PC-3 (cell line): ENCODE measurements at regions not wholly inside any gene's neighbourhood (a gene's known extent, or its start where the extent isn't known, plus 50 kb on each side); places are given as distances from the start of the nearest gene placed in this dataset.

Experiments
- ATAC-seq: fragments of 200-7000 bp; cut with Tn5 transposase; 2 replicates; pipeline ENCODE4 v1.9.1; 2020; ENCODE audit warnings: mild to moderate bottlenecking, moderate library complexity
- BruUV-seq: library from RNA; stranded (reverse); fragments of 400-500 nt; replicated peaks from 2 replicates; lab custom pipeline; 2021; lab: Mats Ljungman, UMichigan
- CTCF ChIA-PET: fragments of 300-600 bp; sonication (Branson Sonifier 250); formaldehyde crosslinking; loops from one replicate; lab custom pipeline; 2022; ENCODE audit warnings: antibody characterized with exemption; lab: Charles Lee
- POLR2A ChIA-PET: fragments of 300-600 bp; sonication (Branson Sonifier 250); formaldehyde crosslinking; loops from one replicate; lab custom pipeline; 2022; ENCODE audit warnings: antibody characterized with exemption; ENCODE audit not compliant: unreplicated experiment; lab: Charles Lee
- DNase-seq: peaks from one replicate; pipeline ENCODE4 v3.0.0-alpha.2; 2015
- H2AFZ ChIP-seq: fragments of 300-600 bp; sonication (generic); 2 replicates; pipeline ENCODE4 v1.6.0; 2016; ENCODE audit warnings: antibody characterized with exemption, low read length
- H3F3A ChIP-seq: fragments of 300-600 bp; sonication (generic); one replicate; pipeline ENCODE4 v1.6.0; 2017; ENCODE audit warnings: antibody characterized with exemption, low read length, control low read depth, mild to moderate bottlenecking; ENCODE audit not compliant: unreplicated experiment
- H3K27ac ChIP-seq: fragments of 300-600 bp; sonication (generic); 2 replicates; pipeline ENCODE4 v1.5.1; 2016; ENCODE audit warnings: mild to moderate bottlenecking, low read length
- H3K27me3 ChIP-seq: fragments of 300-600 bp; sonication (generic); 2 replicates; pipeline ENCODE4 v1.6.1; 2016; ENCODE audit warnings: low read length, mixed read lengths
- H3K36me3 ChIP-seq: fragments of 300-600 bp; sonication (generic); 2 replicates; pipeline ENCODE4 v1.6.1; 2016; ENCODE audit warnings: low read depth, mixed run types, low read length, mixed read lengths
- H3K4me1 ChIP-seq: fragments of 300-600 bp; sonication (generic); 2 replicates; pipeline ENCODE4 v1.5.1; 2016; ENCODE audit warnings: low read length; ENCODE audit not compliant: insufficient read depth
- H3K4me2 ChIP-seq: fragments of 300-600 bp; sonication (generic); 2 replicates; pipeline ENCODE4 v1.6.0; 2016; ENCODE audit warnings: low read length
- H3K4me3 ChIP-seq: fragments of 300-600 bp; sonication (generic); 2 replicates; pipeline ENCODE4 v1.5.1; 2016; ENCODE audit warnings: mild to moderate bottlenecking, low read length, mixed read lengths
- H3K79me2 ChIP-seq: fragments of 300-600 bp; sonication (generic); 2 replicates; pipeline ENCODE4 v1.6.1; 2017; ENCODE audit warnings: low read length, mixed read lengths
- H3K9ac ChIP-seq: fragments of 300-600 bp; sonication (generic); 2 replicates; pipeline ENCODE4 v1.6.0; 2016; ENCODE audit warnings: mild to moderate bottlenecking, low read length
- H3K9me2 ChIP-seq: fragments of 300-600 bp; sonication (generic); replicated peaks from 2 replicates; pipeline ENCODE4 v1.6.1; 2016; ENCODE audit warnings: mixed run types, low read length, mixed read lengths
- H3K9me3 ChIP-seq: fragments of 300-600 bp; sonication (generic); 2 replicates; pipeline ENCODE4 v1.6.1; 2016; ENCODE audit warnings: low read length, mixed read lengths
- H4K20me1 ChIP-seq: fragments of 300-600 bp; sonication (generic); 2 replicates; pipeline ENCODE4 v1.6.1; 2016; ENCODE audit warnings: low read length, mixed read lengths
- EZH2 ChIP-seq: fragments of 300-600 bp; sonication (generic); IDR thresholded peaks from one replicate; pipeline ENCODE4 v1.6.1; 2017; ENCODE audit warnings: antibody characterized with exemption, mild to moderate bottlenecking, low read length; ENCODE audit not compliant: unreplicated experiment
- EZH2phosphoT487 ChIP-seq: fragments of 300-600 bp; sonication (generic); IDR thresholded peaks from 2 replicates; pipeline ENCODE4 v1.6.1; 2018; ENCODE audit warnings: mild to moderate bottlenecking, antibody characterized with exemption, low read length, borderline replicate concordance
- intact Hi-C: fragments of 100-400 bp; cut with micrococcal nuclease; formaldehyde crosslinking; loops from 2 replicates; pipeline ENCODE4 v1.9.0; 2023
- TF ChIP-seq, protein P1 (sequence below): fragments of 300-600 bp; sonication (generic); conservative IDR thresholded peaks from 2 replicates; pipeline ENCODE4 v1.5.1; 2017; ENCODE audit warnings: antibody characterized with exemption, low read depth, mild to moderate bottlenecking, low read length

DNA sequence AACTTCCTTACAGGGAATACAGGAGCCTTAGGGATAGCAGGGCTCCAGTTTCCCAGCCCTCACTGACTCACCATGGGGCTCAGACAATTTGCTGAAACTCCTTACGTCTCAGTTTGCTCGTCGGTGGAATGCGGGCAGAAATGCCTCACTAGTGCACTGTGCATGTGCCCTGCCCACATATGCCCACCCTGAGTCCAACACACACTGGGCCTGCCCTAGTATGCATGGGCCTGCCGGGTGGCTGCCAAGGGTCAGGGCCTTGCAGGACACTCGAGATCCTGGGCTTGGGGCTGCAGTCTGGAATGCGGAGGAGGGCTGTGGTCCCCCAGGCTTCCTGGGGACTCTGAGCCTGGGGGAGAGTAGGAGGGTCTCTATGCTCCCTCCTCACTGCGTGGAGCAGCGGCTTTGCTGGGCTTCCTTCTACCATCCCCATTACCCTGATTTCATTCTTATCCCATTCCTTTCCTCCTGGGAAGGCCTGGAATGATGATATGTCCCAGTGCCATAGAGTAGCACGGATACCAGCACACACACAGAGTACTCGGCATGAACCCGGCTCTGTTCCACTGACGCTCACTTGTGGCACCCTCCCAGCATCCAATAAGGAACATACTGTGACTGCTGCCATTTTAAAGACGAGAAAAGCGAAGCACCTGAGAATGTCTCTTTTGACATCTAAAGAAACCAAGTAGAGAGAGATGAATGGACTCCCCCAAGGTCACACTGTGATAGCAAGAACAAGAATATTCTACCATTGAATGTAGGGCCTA is 124.2 kb downstream of the ASB7 start:
- Histone ChIP-seq H3K4me2 (no peak overlapping the region), H4K20me1 (no peaks in the 10 kb centered on the region), H3K27me3 (no peaks in the 10 kb centered on the region), H3K79me2 (peaks cover 3% of the 10 kb centered on the region; the same call in 1 of the 2 replicates), H3F3A (peaks cover 10% of the 10 kb centered on the region), H3K9me3 (no peaks in the 10 kb centered on the region), H3K27ac (no peak overlapping the region), H3K9ac (no peak overlapping the region), H3K4me1 (peaks cover 34% of the 10 kb centered on the region), H2AFZ (no peak overlapping the region), H3K36me3 (no peaks in the 10 kb centered on the region), H3K4me3 (no peak overlapping the region), H3K9me2 (no peaks in the 10 kb centered on the region)
- DNase-seq (no peak), ATAC-seq (no peak)
- no TSS peak for BruUV-seq
- intact Hi-C loops = no loop called here
- ChIA-PET CTCF (no interaction called here), POLR2A (no interaction called here)
- TF ChIP-seq EZH2 (no peak), EZH2phosphoT487 (no peak)
- TF ChIP-seq, protein P1, sequence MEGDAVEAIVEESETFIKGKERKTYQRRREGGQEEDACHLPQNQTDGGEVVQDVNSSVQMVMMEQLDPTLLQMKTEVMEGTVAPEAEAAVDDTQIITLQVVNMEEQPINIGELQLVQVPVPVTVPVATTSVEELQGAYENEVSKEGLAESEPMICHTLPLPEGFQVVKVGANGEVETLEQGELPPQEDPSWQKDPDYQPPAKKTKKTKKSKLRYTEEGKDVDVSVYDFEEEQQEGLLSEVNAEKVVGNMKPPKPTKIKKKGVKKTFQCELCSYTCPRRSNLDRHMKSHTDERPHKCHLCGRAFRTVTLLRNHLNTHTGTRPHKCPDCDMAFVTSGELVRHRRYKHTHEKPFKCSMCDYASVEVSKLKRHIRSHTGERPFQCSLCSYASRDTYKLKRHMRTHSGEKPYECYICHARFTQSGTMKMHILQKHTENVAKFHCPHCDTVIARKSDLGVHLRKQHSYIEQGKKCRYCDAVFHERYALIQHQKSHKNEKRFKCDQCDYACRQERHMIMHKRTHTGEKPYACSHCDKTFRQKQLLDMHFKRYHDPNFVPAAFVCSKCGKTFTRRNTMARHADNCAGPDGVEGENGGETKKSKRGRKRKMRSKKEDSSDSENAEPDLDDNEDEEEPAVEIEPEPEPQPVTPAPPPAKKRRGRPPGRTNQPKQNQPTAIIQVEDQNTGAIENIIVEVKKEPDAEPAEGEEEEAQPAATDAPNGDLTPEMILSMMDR = no peak

DNA sequence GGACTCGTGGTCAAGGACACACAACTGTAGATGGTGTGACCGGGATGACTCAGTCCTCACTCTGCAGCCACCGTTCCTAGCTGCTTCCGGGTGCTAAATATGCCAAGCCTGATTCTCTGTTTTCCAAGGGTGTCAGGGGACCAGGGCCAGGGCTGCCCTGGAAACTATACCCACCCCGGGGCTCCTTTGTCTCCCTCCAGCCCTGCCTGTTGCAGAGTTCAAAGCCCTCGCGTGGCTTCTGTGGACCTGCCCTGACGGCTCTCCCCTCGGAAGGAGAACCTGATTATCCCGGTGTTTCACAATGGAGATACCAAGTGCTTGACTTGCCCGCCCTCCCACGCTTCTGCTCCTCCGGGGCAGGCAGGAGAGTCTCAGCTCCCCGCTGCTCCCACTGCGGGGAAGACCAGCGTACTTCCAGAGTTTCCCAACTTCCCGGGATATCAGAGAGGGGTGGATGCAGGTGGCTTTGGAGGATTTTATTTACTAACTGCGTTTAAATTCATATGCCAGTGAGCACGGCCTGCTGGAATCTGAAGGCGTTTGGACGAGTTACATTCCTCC is 125.0 kb downstream of the ASB7 start:
- DNase-seq (no peak), ATAC-seq (no peak)
- Histone ChIP-seq H3K9ac (no peak overlapping the region), H3K4me1 (peaks cover 38% of the 10 kb centered on the region), H3K4me2 (no peak overlapping the region), H3K4me3 (no peak overlapping the region), H3K9me3 (no peaks in the 10 kb centered on the region), H3K79me2 (peaks cover 3% of the 10 kb centered on the region; the same call in 1 of the 2 replicates), H3K27me3 (no peaks in the 10 kb centered on the region), H3K9me2 (no peaks in the 10 kb centered on the region), H4K20me1 (no peaks in the 10 kb centered on the region), H2AFZ (no peak overlapping the region), H3K36me3 (no peaks in the 10 kb centered on the region), H3F3A (peaks cover 10% of the 10 kb centered on the region), H3K27ac (no peak overlapping the region)
- intact Hi-C loops = no loop called here
- TF ChIP-seq EZH2 = no peak
- no peak for TF ChIP-seq EZH2phosphoT487
- TF ChIP-seq, protein P1 = no peak
- no TSS peak for BruUV-seq
- ChIA-PET CTCF (no interaction called here), POLR2A (no interaction called here)
